ENCODE measurements at regions not wholly inside any gene's neighbourhood (a gene's known extent, or its start where the extent isn't known, plus 50 kb on each side); places are given as distances from the start of the nearest gene placed in this dataset.

DNA sequence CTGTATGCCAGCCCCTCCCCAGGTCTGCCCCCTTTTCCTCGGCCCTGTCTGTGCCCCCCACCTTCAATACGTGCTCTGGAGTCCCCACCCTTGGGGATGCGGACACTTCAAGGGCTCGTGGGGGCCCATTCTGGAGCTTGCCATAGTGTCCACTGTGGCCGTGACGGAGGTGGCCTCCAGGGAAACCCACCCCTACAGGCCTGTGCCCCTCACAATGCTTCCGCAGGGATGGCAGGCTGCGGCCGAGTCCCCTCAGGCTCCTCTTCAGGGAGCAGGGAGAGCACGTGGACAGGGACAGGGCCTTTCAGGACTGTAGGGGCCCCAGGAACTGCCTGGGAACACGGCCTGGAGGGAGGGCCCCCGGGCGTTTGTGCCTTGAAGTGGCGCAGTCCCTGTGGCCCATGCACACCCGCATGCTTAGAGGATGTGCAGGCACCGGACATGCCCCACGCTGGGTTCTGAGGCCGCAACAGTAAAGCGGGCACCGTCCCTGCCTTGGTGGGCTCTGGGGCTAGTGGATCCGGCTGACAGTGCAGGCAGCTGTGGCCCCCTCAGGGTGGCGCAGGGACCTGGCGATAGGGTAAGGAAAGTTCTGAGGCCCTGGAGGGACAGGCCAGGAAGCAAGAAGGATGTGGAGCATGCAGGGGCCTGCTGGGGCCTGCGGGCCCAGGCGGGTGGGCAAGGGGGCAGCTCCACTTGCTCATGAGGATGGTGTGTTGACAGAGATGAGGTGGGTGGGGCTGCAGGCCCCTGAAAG, 209.0 kb upstream of the RTL1 start:
- TF ChIP-seq CTCF (IDR thresholded peaks at IDR 0.05; ENCODE audit: unreplicated experiment) = no peak
- H3K27ac Mint-ChIP-seq = no peak overlapping the region
- H3K36me3 Mint-ChIP-seq (ENCODE audit: insufficient read depth) = no peaks in the 10 kb centered on the region
- peaks cover 5% of the 10 kb centered on the region for H3K4me1 Mint-ChIP-seq (ENCODE audit: low read depth)
- peaks cover under 1% of the 10 kb centered on the region for H3K9me3 Mint-ChIP-seq (ENCODE audit: low read depth)
- H3K27me3 Mint-ChIP-seq = peaks cover 22% of the 10 kb centered on the region
- DNase-seq (ENCODE audit: low spot score, unreplicated experiment) = no peak
- no peak overlapping the region for H3K4me3 Mint-ChIP-seq (ENCODE audit: low read depth)

- no peak for DNase-seq (ENCODE audit: low spot score, unreplicated experiment)
- no peaks in the 10 kb centered on the region for H3K9me3 Mint-ChIP-seq (ENCODE audit: low read depth)
- no peak overlapping the region for H3K4me3 Mint-ChIP-seq (ENCODE audit: low read depth)
Observed at GRCh38 chr14:101113108-101113612, 209.6 kb upstream of the RTL1 start.

GRCh38 chr14:101113835-101114725, 210.6 kb upstream of the RTL1 start:
- DNase-seq (ENCODE audit: low spot score, unreplicated experiment) = no peak
- no peak overlapping the region for H3K4me3 Mint-ChIP-seq (ENCODE audit: low read depth)
- TF ChIP-seq CTCF (IDR thresholded peaks at IDR 0.05; ENCODE audit: unreplicated experiment) = no peak
- no peak overlapping the region for H3K27ac Mint-ChIP-seq
- peaks cover 5% of the 10 kb centered on the region for H3K4me1 Mint-ChIP-seq (ENCODE audit: low read depth)
- no peaks in the 10 kb centered on the region for H3K36me3 Mint-ChIP-seq (ENCODE audit: insufficient read depth)
- no peaks in the 10 kb centered on the region for H3K9me3 Mint-ChIP-seq (ENCODE audit: low read depth)
- H3K27me3 Mint-ChIP-seq = peaks cover 29% of the 10 kb centered on the region

More at GRCh38 chr14:101113108-101113612, 209.6 kb upstream of the RTL1 start:
- H3K27me3 Mint-ChIP-seq = peaks cover 24% of the 10 kb centered on the region
- no peaks in the 10 kb centered on the region for H3K36me3 Mint-ChIP-seq (ENCODE audit: insufficient read depth)
- H3K27ac Mint-ChIP-seq = no peak overlapping the region
- peaks cover 5% of the 10 kb centered on the region for H3K4me1 Mint-ChIP-seq (ENCODE audit: low read depth)
- no peak for TF ChIP-seq CTCF (IDR thresholded peaks at IDR 0.05; ENCODE audit: unreplicated experiment)

DNA sequence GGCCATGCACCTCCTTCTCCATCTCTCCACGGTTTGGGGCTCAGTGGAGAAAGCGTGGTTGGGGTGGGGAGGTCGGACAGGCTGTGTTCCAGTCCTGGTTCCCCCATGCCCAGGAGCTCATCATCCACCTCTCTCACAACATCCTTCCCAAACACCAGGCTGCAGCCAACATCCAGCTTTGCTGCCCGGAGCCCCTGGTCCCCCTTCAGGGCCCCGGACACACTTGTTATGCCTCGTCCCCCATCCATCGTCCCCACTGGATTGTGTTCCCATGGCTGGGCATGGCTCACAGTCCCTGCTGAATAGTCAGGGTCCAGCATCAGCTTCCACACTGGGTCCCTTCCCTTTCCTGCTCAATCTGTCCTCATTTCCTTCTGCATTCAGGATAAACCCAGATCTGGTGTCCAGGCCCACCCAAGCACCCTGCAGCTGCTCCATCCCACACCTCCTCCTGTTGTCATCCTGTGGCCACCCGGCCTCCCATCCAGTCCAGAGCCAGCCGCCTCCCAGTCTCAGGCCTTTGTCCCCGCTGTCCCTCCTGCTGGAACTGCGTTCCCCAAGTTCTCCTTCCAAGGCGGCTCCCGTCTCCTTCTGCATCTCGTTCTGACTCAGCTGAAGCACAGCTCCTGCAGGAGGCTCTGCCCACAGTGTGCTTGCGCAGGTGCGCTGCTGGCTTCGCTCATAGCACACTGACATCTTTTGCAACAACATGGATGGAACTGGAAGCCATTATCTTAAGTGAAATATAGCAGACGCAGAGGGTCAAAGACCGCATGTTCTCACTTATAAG, 211.4 kb upstream of the RTL1 start:
- Mint-ChIP-seq H3K27me3 (peaks cover 35% of the 10 kb centered on the region), H3K27ac (no peak overlapping the region), H3K4me3 (ENCODE audit: low read depth) (no peak overlapping the region), H3K4me1 (ENCODE audit: low read depth) (peaks cover 2% of the 10 kb centered on the region), H3K9me3 (ENCODE audit: low read depth) (no peaks in the 10 kb centered on the region), H3K36me3 (ENCODE audit: insufficient read depth) (no peaks in the 10 kb centered on the region)
- TF ChIP-seq CTCF (IDR thresholded peaks at IDR 0.05; ENCODE audit: unreplicated experiment) = no peak
- no peak for DNase-seq (ENCODE audit: low spot score, unreplicated experiment)

- H3K9me3 Mint-ChIP-seq (ENCODE audit: low read depth) = no peaks in the 10 kb centered on the region
- H3K27ac Mint-ChIP-seq = no peak overlapping the region
- H3K4me3 Mint-ChIP-seq (ENCODE audit: low read depth) = no peak overlapping the region
- peaks cover 36% of the 10 kb centered on the region for H3K27me3 Mint-ChIP-seq
- no peak for TF ChIP-seq CTCF (IDR thresholded peaks at IDR 0.05; ENCODE audit: unreplicated experiment)
- H3K36me3 Mint-ChIP-seq (ENCODE audit: insufficient read depth) = no peaks in the 10 kb centered on the region
- H3K4me1 Mint-ChIP-seq (ENCODE audit: low read depth) = no peaks in the 10 kb centered on the region
- DNase-seq (ENCODE audit: low spot score, unreplicated experiment) = no peak
Observed at GRCh38 chr14:101115652-101116051, 212.1 kb upstream of the RTL1 start.

All from progenitor cell of endocrine pancreas (in vitro differentiated cells).